Right renal cortex interstitium (tissue), 3 donors: ENCODE measurements at regions not wholly inside any gene's neighbourhood (a gene's known extent, or its start where the extent isn't known, plus 50 kb on each side); places are given as distances from the start of the nearest gene placed in this dataset.
"Not testable (repeated sequence)": the region's sequence is repeated elsewhere in the genome, so short reads cannot be mapped to it uniquely, and the experiment has no call there.

ENCODE experiments used
- DNase-seq, 3 donors: peaks; one replicate each; pipeline ENCODE4 v3.0.0-alpha.2; 2013; ENCODE audit warnings: low read depth in 3 of 3, low spot score in 2 of 3

GRCh38 chr14:97129639-97130038, 332.5 kb downstream of the VRK1 start:
- no peak for DNase-seq

DNA sequence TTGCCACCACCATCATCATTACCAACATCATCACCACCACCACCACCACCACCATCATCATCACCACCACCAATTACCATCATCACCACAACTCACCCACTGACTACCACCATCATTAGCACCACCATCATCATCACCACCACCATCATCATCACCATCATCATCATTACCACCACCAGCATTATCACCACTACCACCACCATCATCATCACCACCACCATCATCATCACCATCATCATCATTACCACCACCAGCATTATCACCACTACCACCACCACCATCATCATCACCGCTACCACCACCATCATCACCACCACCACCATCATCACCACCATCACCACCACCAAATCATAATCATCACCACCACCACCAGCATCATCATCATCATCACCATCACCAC, 338.7 kb downstream of the VRK1 start:
- DNase-seq, result not testable (repeated sequence)

GRCh38 chr14:97137705-97138104, 340.5 kb downstream of the VRK1 start:
- no peak for DNase-seq

DNA sequence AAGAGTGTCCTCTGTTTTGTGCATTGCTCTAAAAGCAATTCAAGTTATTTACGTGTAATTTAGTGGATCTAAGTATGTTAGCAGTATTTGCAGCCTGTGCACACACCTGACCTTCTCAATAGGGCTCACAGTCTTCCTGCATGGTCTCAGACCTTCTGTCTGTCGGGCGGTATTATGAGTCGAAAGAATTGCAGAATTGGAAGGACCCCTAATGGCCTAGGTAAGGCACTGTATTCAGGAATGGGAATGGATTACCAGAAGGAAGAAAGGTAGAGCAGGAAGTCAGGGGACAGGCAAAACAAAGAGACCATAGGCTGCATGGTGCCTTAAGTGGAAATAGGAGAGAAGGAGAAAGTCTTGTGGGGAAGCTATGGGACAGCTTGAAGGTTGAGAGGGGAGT, 341.6 kb downstream of the VRK1 start:
- DNase-seq, result no peak

DNA sequence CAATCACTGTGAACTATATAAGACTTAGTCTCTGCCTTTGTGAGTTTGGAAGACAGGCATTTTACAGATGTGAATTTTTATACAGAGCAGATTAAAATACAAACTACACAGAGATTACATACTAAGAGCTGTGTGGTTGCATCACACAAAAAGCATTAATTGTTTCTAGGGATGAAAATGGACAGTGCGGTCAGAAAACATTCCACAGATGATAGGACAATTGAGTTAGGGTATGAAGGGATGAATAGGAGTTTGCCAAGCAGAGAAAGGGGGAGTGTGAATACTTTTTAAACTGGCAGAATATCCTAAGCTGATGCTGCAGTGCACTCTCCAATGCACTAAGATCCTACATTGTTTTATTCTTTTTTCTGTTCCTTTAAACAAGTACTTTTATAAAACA, 345.8 kb downstream of the VRK1 start:
- DNase-seq, result no peak

- DNase-seq, result no peak
Measured at GRCh38 chr14:97143456-97143855, 346.3 kb downstream of the VRK1 start.

- not testable (repeated sequence) for DNase-seq
Measured at GRCh38 chr14:97148021-97148420, 350.8 kb downstream of the VRK1 start.

- DNase-seq, result no peak
Measured at GRCh38 chr14:97149775-97150174, 352.6 kb downstream of the VRK1 start.

DNA sequence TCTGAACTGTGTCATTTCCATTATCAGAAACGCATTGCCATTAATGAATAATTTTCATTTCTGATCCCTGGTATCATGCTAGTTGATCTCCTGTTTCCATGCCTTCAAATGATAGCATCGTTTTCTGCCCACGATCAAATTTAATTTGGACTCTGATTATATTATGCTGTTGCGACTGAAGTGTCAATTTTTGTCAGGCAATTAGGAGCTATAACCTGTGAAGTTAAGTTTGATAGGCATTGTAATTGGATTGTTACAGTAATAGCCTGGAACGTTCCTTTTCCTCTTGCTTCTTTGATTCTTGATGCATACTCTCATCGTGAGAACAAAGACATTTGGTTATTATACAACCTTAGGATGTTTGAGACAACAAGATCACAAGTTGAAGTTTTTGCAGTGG, 356.3 kb downstream of the VRK1 start:
- DNase-seq, result no peak

- DNase-seq, result no peak
Measured at GRCh38 chr14:97155320-97155719, 358.1 kb downstream of the VRK1 start.

DNA sequence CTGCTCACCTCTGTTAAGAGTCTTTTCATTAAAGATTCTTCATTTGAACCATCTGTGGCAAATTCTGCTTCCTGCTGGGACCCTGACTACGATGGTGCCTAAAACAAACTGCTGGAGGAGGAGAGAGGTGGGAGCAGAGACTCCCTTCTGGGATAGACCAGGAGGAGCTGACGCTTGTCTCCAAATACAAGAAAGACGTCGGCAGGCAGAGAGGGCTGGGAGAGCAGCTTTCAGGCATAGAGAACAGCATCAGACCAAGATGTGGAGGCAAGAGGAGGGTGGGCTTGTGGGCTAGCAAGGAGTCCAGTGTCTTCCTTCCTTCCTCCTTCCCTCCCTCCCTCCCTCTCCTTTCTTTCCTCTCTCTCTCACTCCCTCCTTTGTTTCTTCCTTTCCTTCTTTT, 358.6 kb downstream of the VRK1 start:
- no peak for DNase-seq

DNA sequence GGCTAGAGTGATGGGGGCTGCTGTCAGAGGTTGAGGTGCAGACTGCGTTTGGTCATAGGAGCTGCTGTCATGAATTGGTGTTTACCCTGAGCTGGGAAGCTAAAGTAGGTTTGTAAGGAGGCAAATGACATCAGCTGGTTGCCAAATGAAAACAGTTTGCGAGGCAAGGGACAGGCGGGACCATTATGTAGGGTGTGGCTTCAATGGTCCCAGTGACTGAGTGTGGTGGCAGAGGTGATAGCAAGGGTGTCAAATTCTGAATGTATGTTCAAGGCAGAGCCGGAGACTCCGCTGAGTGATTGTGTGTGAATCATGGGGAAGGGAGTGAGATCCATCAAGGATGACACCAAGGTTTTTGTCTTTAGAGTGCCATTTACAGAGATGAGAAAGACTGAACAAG, 359.5 kb downstream of the VRK1 start:
- no peak for DNase-seq

- DNase-seq, result no peak
Measured at GRCh38 chr14:97158102-97158501, 360.9 kb downstream of the VRK1 start.

GRCh38 chr14:97159124-97159523, 361.9 kb downstream of the VRK1 start:
- DNase-seq, result no peak

DNA sequence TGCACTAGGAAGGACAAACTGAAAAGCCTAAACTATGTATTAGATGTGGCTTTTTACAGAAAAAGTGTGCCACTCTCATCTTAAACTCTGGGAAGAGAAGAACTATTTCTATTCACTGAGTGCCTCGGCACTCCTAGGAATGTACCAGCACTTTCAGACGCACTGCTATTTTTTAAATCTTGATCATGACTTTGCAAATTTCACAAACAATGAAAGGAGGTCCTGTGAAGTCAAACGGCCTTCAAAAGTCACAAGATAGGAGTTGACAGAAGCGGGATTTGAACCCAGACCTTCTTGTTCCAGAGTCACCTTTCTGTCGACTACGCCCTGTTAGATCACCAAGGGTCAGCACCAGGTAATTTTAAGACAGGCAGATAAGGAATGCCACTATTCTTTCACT, 365.4 kb downstream of the VRK1 start:
- DNase-seq, result no peak

- DNase-seq, result no peak
Measured at GRCh38 chr14:97164021-97164420, 366.8 kb downstream of the VRK1 start.

- no peak for DNase-seq
Measured at GRCh38 chr14:97166497-97166896, 369.3 kb downstream of the VRK1 start.

- DNase-seq, result not testable (repeated sequence)
Measured at GRCh38 chr14:97167577-97167976, 370.4 kb downstream of the VRK1 start.

DNA sequence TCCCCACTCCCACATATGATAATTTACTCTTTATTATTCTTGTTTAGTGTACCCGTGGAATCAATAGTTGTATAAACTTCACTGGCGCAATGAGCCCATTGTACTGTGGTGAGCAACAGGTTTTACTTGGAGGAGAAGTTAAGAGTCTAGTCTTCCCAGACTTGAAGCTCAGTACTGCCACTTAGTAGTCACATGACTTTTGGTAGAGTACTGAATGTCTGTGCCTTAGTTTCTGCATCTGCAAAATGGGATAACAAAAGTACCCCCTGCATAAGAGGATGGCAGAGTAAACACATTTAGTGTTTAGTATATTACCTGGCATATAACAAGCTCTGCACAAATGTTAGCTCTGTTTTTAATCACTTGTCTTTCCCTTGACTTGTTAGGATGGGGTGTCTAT, 375.5 kb downstream of the VRK1 start:
- DNase-seq, result no peak

DNA sequence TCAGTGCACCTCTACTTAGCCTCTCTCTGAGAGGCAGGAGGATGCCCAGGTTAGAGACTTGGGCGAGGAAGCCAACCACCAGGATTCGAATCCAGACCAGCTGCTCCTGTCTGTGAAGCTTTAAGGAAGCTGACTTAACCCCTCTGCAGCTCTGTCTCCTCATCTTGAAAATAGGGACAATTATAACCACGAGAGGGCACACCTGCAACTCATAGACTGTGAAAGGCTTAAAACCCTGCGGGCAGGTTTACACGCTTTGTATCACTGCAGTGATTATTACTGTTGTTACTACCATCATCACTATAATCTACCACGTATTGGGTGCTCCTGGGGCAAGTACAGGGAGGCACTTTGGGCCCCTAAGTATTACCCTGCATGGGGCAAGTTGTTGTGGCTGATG, 379.8 kb downstream of the VRK1 start:
- DNase-seq, result no peak

- no peak for DNase-seq
Measured at GRCh38 chr14:97177635-97178034, 380.5 kb downstream of the VRK1 start.

GRCh38 chr14:97178781-97179180, 381.6 kb downstream of the VRK1 start:
- DNase-seq, result no peak

DNA sequence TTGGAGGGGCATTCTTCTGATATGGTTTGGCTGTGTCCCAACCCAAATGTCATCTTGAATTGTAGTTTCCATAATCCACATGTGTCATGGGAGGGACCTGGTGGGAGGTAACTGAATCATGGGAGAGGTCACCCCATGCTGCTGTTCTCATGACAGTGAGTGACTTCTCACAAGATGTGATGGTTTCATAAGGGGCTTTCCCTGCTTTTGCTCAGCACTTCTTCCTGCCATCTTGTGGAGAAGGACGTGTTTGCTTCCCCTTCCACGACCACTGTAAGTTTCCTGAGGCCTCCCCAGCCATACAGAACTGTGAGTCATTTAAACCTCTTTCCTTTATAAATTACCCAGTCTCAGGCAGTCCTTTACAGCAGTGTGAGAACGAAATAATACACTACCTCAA, 382.4 kb downstream of the VRK1 start:
- no peak for DNase-seq
